ENCODE measurements at regions not wholly inside any gene's neighbourhood (a gene's known extent, or its start where the extent isn't known, plus 50 kb on each side); places are given as distances from the start of the nearest gene placed in this dataset.
"Not testable (repeated sequence)": the region's sequence is repeated elsewhere in the genome, so short reads cannot be mapped to it uniquely, and the experiment has no call there.

- Histone ChIP-seq H4K20me1 (ENCODE audit: insufficient read depth) (no peaks in the 10 kb centered on the region), H2AFZ (ENCODE audit: low read depth, low read length) (no peak overlapping the region), H3K9me3 (ENCODE audit: low read length) (no peaks in the 10 kb centered on the region), H3F3A (ENCODE audit: insufficient read depth, low read length, poor library complexity, severe bottlenecking) (no peaks in the 10 kb centered on the region), H3K36me3 (ENCODE audit: insufficient read depth, low read length) (no peaks in the 10 kb centered on the region), H3K9me2 (ENCODE audit: insufficient read depth, low read length) (no peaks in the 10 kb centered on the region), H3K4me2 (ENCODE audit: low read length) (no peak overlapping the region), H3K79me2 (replicated peaks; ENCODE audit: insufficient read depth, low read length) (no peaks in the 10 kb centered on the region), H3K27ac (ENCODE audit: low read length) (no peak overlapping the region), H3K9ac (ENCODE audit: low read length) (no peak overlapping the region), H3K4me3 (ENCODE audit: low read length) (no peak overlapping the region), H3K27me3 (ENCODE audit: insufficient read depth, low read depth, low read length) (no peaks in the 10 kb centered on the region)
- TF ChIP-seq CTCF (IDR thresholded peaks at IDR 0.05; ENCODE audit: poor library complexity, severe bottlenecking) (no peak), POLR2AphosphoS5 (IDR thresholded peaks at IDR 0.05) (no peak), TAF1 (IDR thresholded peaks at IDR 0.05; ENCODE audit: low read depth) (no peak), MXI1 (conservative IDR thresholded peaks at IDR 0.05; ENCODE audit: poor library complexity, severe bottlenecking) (no peak), EZH2 (IDR thresholded peaks at IDR 0.05; ENCODE audit: borderline replicate concordance, insufficient read depth, low read length, poor library complexity, severe bottlenecking) (no peak), SMC3 (conservative IDR thresholded peaks at IDR 0.05; ENCODE audit: poor library complexity) (no peak), RAD21 (conservative IDR thresholded peaks at IDR 0.05) (no peak), EP300 (conservative IDR thresholded peaks at IDR 0.05; ENCODE audit: poor library complexity, severe bottlenecking) (no peak), REST (IDR thresholded peaks at IDR 0.05; ENCODE audit: borderline replicate concordance) (no peak)
These were observed 100.7 kb upstream of the HCCS start for GRCh38 chrX:11010476-11010875.

DNA sequence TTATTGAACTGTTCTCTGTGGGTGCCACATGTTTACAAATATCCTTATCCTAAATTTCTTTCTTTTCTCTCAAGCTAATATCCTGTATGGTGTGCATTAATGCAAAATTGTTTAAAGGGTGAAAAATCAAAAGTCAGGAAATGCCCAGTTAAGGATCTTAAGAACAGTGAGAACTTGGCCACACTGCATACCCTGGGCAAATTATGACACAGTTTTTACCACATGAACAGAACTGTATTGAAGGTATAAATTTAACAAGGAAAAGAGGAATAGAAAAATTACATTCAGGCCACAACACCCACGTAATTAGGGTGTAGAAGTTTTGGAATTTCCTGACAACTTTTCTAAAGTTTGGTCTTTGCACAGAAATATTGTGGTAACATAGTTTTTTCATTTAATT lies 94.4 kb upstream of the HCCS start:
- H3K36me3 ChIP-seq (ENCODE audit: insufficient read depth, low read length), result no peaks in the 10 kb centered on the region

DNA sequence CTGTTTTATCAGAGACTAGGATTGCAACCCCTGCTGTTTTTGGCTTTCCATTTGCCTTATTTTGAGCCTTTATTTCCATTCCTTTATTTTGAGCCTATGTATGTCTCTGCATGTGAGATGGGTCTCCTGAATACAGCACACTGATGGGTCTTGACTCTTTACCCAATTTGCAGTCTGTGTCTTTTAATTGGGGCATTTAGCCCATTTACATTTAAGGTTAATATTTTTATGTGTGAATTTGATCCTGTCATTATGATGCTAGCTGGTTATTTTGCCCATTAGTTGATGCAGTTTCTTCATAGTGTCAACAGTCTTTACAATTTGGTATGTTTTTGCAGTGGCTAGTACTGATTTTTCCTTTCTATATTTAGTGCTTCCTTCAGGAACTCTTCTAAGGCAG lies 88.5 kb upstream of the HCCS start:
- H3F3A ChIP-seq (ENCODE audit: insufficient read depth, low read length, poor library complexity, severe bottlenecking); H3K9me3 ChIP-seq (ENCODE audit: low read length); H3K27ac ChIP-seq (ENCODE audit: low read length): not testable (repeated sequence)

More for the DNA sequence above, 94.4 kb upstream of the HCCS start:
- Histone ChIP-seq H3K9me3 (ENCODE audit: low read length) (no peaks in the 10 kb centered on the region), H3K9me2 (ENCODE audit: insufficient read depth, low read length) (no peaks in the 10 kb centered on the region), H3K27ac (ENCODE audit: low read length) (no peak overlapping the region), H4K20me1 (ENCODE audit: insufficient read depth) (no peaks in the 10 kb centered on the region), H3K27me3 (ENCODE audit: insufficient read depth, low read depth, low read length) (no peaks in the 10 kb centered on the region), H3K9ac (ENCODE audit: low read length) (no peak overlapping the region), H3K4me3 (ENCODE audit: low read length) (no peak overlapping the region), H3K4me2 (ENCODE audit: low read length) (no peak overlapping the region), H3K79me2 (replicated peaks; ENCODE audit: insufficient read depth, low read length) (no peaks in the 10 kb centered on the region), H3F3A (ENCODE audit: insufficient read depth, low read length, poor library complexity, severe bottlenecking) (no peaks in the 10 kb centered on the region), H2AFZ (ENCODE audit: low read depth, low read length) (no peak overlapping the region)
- TF ChIP-seq MXI1 (conservative IDR thresholded peaks at IDR 0.05; ENCODE audit: poor library complexity, severe bottlenecking) (no peak), CTCF (IDR thresholded peaks at IDR 0.05; ENCODE audit: poor library complexity, severe bottlenecking) (no peak), TAF1 (IDR thresholded peaks at IDR 0.05; ENCODE audit: low read depth) (no peak), RAD21 (conservative IDR thresholded peaks at IDR 0.05) (no peak), EZH2 (IDR thresholded peaks at IDR 0.05; ENCODE audit: borderline replicate concordance, insufficient read depth, low read length, poor library complexity, severe bottlenecking) (no peak), POLR2AphosphoS5 (IDR thresholded peaks at IDR 0.05) (no peak)

More for the DNA sequence above, 88.5 kb upstream of the HCCS start:
- not testable (repeated sequence) for H3K9me2 ChIP-seq (ENCODE audit: insufficient read depth, low read length); H3K36me3 ChIP-seq (ENCODE audit: insufficient read depth, low read length); H3K4me2 ChIP-seq (ENCODE audit: low read length); H3K4me3 ChIP-seq (ENCODE audit: low read length); H3K27me3 ChIP-seq (ENCODE audit: insufficient read depth, low read depth, low read length); H4K20me1 ChIP-seq (ENCODE audit: insufficient read depth); H2AFZ ChIP-seq (ENCODE audit: low read depth, low read length); H3K79me2 ChIP-seq (replicated peaks; ENCODE audit: insufficient read depth, low read length); H3K9ac ChIP-seq (ENCODE audit: low read length)

All from neural cell (in vitro differentiated cells).